Upper lobe of left lung (tissue), 4 donors: ENCODE measurements at regions not wholly inside any gene's neighbourhood (a gene's known extent, or its start where the extent isn't known, plus 50 kb on each side); places are given as distances from the start of the nearest gene placed in this dataset.
"Not testable (repeated sequence)": the region's sequence is repeated elsewhere in the genome, so short reads cannot be mapped to it uniquely, and the experiment has no call there.

Experiments used
- EP300 ChIP-seq, 4 donors: sonication (generic); formaldehyde crosslinking; IDR thresholded peaks; one replicate each; pipeline ENCODE4 v1.5.1; 2017; ENCODE audit warnings: antibody characterized with exemption in 4 of 4, control low read depth in 2 of 4
- TF ChIP-seq, protein P1 (sequence below), 6 experiments: fragments of 450-650 bp in 4 of 6; fragments of 200-600 bp in 2 of 6; sonication (generic) in 2 of 6; IDR thresholded peaks; one replicate each; pipeline ENCODE4 v1.5.1; 2016 to 2019; ENCODE audit warnings: antibody characterized with exemption in 6 of 6

- not testable (repeated sequence) for TF ChIP-seq EP300 (IDR thresholded peaks at IDR 0.05)
- TF ChIP-seq, protein P1, sequence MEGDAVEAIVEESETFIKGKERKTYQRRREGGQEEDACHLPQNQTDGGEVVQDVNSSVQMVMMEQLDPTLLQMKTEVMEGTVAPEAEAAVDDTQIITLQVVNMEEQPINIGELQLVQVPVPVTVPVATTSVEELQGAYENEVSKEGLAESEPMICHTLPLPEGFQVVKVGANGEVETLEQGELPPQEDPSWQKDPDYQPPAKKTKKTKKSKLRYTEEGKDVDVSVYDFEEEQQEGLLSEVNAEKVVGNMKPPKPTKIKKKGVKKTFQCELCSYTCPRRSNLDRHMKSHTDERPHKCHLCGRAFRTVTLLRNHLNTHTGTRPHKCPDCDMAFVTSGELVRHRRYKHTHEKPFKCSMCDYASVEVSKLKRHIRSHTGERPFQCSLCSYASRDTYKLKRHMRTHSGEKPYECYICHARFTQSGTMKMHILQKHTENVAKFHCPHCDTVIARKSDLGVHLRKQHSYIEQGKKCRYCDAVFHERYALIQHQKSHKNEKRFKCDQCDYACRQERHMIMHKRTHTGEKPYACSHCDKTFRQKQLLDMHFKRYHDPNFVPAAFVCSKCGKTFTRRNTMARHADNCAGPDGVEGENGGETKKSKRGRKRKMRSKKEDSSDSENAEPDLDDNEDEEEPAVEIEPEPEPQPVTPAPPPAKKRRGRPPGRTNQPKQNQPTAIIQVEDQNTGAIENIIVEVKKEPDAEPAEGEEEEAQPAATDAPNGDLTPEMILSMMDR (IDR thresholded peaks at IDR 0.05) = not testable (repeated sequence)
These were observed 4414.5 kb upstream of the TPTE start for GRCh38 chr21:6106686-6107567.
